ENCODE measurements at regions not wholly inside any gene's neighbourhood (a gene's known extent, or its start where the extent isn't known, plus 50 kb on each side); places are given as distances from the start of the nearest gene placed in this dataset.

DNA sequence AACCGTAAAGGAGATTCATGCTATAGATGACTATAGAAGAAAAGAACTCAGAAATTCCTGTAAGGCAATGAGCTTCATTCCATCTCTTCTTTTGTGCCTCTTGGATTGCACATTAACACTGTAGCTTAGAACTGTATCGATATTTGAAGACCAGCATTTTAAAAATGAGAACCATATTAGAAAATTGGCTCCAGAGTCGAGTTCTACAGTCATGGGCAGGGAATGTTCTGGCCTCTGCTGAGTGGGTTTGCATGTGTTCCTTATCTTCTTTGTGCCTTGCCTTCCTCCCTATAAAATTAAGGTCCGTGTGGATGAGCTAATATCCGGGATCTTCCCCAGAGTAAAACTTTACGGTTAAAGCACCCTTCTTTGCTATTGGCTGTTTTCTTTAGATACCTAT, 77.4 kb upstream of the PLCL2 start:
- no peak for TF ChIP-seq ZFX (IDR thresholded peaks at IDR 0.05)
- TF ChIP-seq, protein P1, sequence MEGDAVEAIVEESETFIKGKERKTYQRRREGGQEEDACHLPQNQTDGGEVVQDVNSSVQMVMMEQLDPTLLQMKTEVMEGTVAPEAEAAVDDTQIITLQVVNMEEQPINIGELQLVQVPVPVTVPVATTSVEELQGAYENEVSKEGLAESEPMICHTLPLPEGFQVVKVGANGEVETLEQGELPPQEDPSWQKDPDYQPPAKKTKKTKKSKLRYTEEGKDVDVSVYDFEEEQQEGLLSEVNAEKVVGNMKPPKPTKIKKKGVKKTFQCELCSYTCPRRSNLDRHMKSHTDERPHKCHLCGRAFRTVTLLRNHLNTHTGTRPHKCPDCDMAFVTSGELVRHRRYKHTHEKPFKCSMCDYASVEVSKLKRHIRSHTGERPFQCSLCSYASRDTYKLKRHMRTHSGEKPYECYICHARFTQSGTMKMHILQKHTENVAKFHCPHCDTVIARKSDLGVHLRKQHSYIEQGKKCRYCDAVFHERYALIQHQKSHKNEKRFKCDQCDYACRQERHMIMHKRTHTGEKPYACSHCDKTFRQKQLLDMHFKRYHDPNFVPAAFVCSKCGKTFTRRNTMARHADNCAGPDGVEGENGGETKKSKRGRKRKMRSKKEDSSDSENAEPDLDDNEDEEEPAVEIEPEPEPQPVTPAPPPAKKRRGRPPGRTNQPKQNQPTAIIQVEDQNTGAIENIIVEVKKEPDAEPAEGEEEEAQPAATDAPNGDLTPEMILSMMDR (conservative IDR thresholded peaks at IDR 0.05) = no peak
- no peak overlapping the region for H3K27ac ChIP-seq

DNA sequence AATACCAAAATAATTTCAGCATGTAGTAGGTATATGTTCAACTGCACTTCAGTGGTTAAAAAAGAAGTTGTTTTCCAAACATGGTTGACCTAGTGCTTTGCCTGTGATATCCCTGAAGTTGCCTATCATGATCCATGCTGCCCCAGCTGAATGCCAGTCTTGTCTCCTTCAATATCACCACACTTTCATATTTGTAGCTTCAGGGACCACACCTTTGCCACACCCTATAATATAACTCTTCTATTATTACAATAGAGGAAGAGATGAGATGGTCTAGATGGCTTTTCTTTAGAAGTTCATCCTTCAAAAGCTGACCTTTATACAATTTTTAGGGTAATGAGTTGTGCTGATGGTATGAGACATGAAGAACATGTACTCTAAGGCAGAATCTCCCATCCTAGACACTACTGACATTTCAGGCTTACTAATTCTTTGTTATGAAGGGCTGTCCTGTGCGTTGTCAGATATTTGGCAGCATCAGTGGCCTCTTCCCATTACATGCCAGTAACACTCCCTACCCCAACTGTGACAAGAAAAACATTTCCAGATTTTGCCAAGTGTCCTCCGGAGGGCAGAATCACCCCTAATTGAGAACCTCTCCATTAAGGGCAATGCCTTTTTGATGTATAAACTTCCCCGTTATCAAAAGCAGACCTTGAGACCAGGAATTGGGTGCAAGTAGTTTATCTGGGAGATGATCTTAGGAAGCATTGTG, 76.2 kb upstream of the PLCL2 start:
- no peak overlapping the region for H3K27ac ChIP-seq
- TF ChIP-seq ZFX (IDR thresholded peaks at IDR 0.05) = no peak
- TF ChIP-seq, protein P1 (conservative IDR thresholded peaks at IDR 0.05) = no peak

DNA sequence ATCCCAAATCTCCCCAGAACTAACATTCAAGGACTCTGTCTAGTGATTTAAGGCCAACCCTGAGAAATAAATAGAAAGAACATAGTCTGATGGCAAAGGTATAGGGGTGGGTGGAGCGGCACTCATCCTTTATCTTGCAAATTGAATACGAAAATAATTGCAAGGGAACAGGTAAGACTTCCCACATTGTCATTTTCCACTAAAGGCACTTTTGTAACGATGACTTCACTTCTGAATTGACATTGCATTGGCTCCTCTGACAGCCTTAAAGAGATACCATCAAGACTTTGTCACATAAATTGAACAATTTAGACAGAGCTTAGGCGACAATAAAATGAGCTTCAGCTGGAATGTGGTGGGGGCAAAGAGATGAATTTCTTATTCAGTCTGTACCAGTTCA, 75.3 kb upstream of the PLCL2 start:
- no peak overlapping the region for H3K27ac ChIP-seq
- TF ChIP-seq, protein P1 (conservative IDR thresholded peaks at IDR 0.05) = no peak
- TF ChIP-seq ZFX (IDR thresholded peaks at IDR 0.05) = no peak

DNA sequence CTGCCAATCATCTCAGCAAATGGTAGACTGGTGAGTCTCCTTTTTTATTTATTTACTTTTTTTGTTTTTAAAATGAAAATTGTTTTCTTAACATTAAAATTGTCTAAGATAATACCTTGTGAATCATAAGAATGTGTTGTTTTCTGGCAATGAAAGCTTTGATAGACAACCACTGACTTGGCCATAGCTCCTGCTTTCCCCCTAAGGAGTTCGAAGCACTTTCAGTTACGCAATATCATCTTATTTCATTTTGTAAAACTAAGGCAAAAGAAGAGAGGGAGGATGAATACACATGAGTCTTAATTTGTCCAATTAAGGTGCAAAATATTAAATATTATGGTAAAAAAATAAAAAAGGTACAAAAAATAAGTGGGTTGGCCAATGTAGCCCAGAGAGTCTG, 74.8 kb upstream of the PLCL2 start:
- no peak for TF ChIP-seq ZFX (IDR thresholded peaks at IDR 0.05)
- TF ChIP-seq, protein P1 (conservative IDR thresholded peaks at IDR 0.05) = no peak
- H3K27ac ChIP-seq = no peak overlapping the region

DNA sequence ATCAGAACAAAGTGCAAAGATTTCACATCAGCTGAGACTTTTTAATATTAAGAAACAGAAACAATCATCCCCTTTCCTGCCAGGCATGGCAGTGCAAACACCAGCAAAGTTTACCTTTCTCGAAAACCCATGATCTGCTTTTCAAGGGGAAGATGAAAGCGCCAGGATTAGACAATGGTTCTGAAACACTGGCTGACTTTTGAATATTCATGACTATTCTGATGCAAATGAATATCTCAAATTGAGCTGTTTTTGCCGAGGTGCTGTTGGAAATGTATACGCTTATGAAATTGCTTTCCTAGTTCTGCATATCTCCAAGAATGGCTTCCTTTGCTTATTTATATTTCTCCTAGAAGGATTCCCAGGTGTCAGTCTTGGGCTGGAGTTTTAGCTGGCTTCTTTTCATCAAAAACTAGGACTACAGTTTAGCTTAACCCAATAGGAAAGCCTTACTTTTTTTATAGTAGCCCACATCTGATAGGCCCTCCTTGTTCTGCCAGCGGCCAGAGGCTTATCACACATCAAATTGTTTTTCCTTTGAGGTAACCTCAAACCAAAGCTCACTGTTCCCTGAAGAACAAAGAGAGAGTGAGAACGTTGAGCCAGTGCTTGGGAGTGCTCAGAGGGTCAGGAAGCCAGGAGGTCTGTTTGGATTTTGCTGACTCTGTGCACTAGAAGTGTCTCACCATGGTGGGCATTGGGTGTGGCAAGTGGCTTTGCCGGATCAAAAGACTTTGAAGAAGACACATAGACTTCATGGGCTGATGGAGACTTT, 74.0 kb upstream of the PLCL2 start:
- TF ChIP-seq, protein P1 (conservative IDR thresholded peaks at IDR 0.05) = no peak
- TF ChIP-seq ZFX (IDR thresholded peaks at IDR 0.05) = no peak
- H3K27ac ChIP-seq = no peak overlapping the region

DNA sequence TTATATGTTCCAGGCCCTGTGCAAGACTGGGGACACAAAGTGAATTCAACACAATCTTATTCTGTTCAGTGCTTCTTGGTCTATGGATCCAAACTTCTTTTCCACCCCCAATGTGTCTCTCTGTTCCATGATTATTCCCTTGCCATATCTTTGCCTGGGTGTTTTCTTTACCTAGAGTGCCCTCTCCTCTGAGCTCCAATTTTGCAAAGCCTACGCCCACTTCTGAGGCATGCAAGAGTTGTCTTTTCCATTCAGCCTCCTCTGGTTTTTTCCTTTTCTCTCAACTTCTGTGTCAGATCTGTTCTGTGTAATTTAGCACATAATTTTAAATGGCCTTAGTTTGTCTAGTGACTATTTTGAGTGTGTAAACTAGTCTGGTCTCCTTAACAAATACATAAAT, 72.8 kb upstream of the PLCL2 start:
- no peak overlapping the region for H3K27ac ChIP-seq
- no peak for TF ChIP-seq ZFX (IDR thresholded peaks at IDR 0.05)
- TF ChIP-seq, protein P1 (conservative IDR thresholded peaks at IDR 0.05) = no peak

DNA sequence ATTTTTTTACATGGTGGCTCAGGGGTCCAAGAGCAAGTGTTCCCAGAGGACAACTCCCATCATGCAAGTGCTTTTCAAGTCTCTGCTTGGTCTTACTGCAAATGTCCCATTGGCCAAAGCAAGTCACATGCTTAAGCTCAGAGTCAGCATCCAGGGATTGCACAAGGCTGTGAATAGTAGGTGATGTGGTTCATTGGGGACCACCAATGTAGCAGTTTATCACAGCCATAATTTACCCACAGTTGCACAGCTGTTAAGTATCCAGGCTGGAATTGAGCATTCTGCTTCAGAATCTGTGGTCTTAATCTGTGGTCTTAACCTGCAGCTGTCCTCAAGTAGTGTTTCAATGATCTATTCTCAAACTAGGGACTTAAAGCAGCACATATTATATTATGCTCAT, 71.4 kb upstream of the PLCL2 start:
- TF ChIP-seq, protein P1 (conservative IDR thresholded peaks at IDR 0.05) = no peak
- no peak for TF ChIP-seq ZFX (IDR thresholded peaks at IDR 0.05)
- H3K27ac ChIP-seq = no peak overlapping the region
